ENCODE measurements at regions not wholly inside any gene's neighbourhood (a gene's known extent, or its start where the extent isn't known, plus 50 kb on each side); places are given as distances from the start of the nearest gene placed in this dataset.
A peak's percentile ranks its signal among the peaks of the same experiment; 100 is the strongest.
"Not testable (repeated sequence)": the region's sequence is repeated elsewhere in the genome, so short reads cannot be mapped to it uniquely, and the experiment has no call there.

DNA sequence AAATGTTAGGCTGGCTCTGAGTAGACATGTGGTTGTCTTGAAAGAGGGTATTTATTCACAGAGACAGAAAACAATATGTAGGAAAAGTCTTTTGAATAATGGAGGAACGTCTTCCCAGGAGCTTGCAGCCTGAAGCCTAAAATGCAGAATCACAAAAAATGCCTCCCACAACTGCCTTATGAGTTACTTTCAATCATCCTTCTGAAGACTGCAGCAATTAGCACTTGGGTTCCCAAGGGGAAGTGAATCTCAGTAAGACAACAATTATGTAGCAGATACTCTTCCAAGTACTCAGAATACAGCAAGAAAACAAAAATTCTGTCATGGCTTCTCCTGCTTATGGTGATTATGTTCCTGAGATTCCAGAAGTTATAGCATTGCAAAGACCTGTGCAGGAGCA, 166.6 kb upstream of the TBL1X start:
- H3K4me3 ChIP-seq (ENCODE audit: low read length in 2 of 2) = no peak overlapping the region
- H3K27ac ChIP-seq (ENCODE audit: low read depth in 1 of 2, low read length in 2 of 2) = no peak overlapping the region
- intact Hi-C loops (cut with DNase I) = no loop called here
- no peak for ATAC-seq (ENCODE audit: low FRiP score)
- WGBS, 2 donors = 75 to 80% methylated on average over 1 of the region's 1 CpG
- DNase-seq = no peak
- no peaks in the 10 kb centered on the region for H3K9me3 ChIP-seq (ENCODE audit: control insufficient read depth, low read length)
- H3K4me1 ChIP-seq (ENCODE audit: control insufficient read depth in 1 of 2, insufficient read depth in 2 of 2, low read length in 2 of 2) = no peaks in the 10 kb centered on the region
- no peaks in the 10 kb centered on the region for H3K36me3 ChIP-seq (ENCODE audit: control insufficient read depth in 1 of 2, insufficient read depth in 2 of 2, low read length in 1 of 2)
- H3K27me3 ChIP-seq (ENCODE audit: control insufficient read depth in 1 of 2, insufficient read depth in 2 of 2, low read length in 1 of 2) = no peaks in the 10 kb centered on the region

DNA sequence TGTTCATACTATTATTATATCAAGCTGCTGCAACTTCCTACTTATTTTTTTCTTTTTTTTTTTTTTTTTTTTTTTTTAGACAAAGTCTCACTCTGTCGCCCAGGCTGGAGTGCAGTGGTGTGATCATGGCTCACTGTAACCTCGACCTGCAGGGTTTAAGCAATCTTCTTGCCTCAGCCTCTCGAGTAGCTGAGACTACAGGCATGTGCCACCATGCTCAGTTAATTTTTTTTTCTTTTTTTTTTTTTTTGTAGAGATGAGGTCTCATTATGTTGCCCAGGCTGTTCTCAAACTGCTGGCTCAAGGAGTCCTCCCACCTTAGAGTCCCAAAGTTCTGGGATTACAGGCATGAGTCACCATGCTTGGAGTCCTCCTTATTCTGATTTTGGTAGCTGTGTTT, 165.2 kb upstream of the TBL1X start:
- H3K9me3 ChIP-seq (ENCODE audit: control insufficient read depth, low read length); H3K4me1 ChIP-seq (ENCODE audit: control insufficient read depth in 1 of 2, insufficient read depth in 2 of 2, low read length in 2 of 2); ATAC-seq (ENCODE audit: low FRiP score); DNase-seq; intact Hi-C loops (cut with DNase I); H3K4me3 ChIP-seq (ENCODE audit: low read length in 2 of 2); H3K36me3 ChIP-seq (ENCODE audit: control insufficient read depth in 1 of 2, insufficient read depth in 2 of 2, low read length in 1 of 2); H3K27ac ChIP-seq (ENCODE audit: low read depth in 1 of 2, low read length in 2 of 2); H3K27me3 ChIP-seq (ENCODE audit: control insufficient read depth in 1 of 2, insufficient read depth in 2 of 2, low read length in 1 of 2): not testable (repeated sequence)
- 61 to 86% methylated on average over 3 of the region's 3 CpGs for WGBS, 2 donors

DNA sequence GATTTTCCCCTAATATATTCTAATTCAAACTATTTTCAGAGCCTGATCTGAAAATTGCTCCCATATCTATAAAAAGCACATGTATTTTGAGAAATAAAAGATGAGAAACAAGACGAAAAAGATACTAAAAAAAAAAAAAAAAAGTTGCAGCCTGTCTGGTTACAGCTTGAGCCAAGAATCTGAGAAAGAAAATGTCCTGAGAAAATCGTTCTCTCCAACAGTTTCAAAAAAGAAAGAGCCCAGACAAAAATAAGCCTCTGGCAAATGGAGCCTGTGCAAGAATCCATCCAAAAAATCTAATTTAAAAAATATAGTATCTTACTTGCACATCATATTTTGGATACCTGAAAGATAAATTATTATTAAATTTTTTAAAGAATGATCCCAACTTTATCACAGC, 163.0 kb upstream of the TBL1X start:
- no peak for DNase-seq
- 5 to 7% methylated on average over 2 of the region's 2 CpGs for WGBS, 2 donors
- Histone ChIP-seq H3K36me3 (ENCODE audit: control insufficient read depth in 1 of 2, insufficient read depth in 2 of 2, low read length in 1 of 2) (no peaks in the 10 kb centered on the region), H3K27ac (ENCODE audit: low read depth in 1 of 2, low read length in 2 of 2) (no peak overlapping the region), H3K4me1 (ENCODE audit: control insufficient read depth in 1 of 2, insufficient read depth in 2 of 2, low read length in 2 of 2) (no peaks in the 10 kb centered on the region), H3K9me3 (ENCODE audit: control insufficient read depth, low read length) (no peaks in the 10 kb centered on the region), H3K4me3 (ENCODE audit: low read length in 2 of 2) (peak overlapping the region in 1 of 2 donors; percentile 10), H3K27me3 (ENCODE audit: control insufficient read depth in 1 of 2, insufficient read depth in 2 of 2, low read length in 1 of 2) (no peaks in the 10 kb centered on the region)
- ATAC-seq (ENCODE audit: low FRiP score) = no peak
- intact Hi-C loops (cut with DNase I) = no loop called here

DNA sequence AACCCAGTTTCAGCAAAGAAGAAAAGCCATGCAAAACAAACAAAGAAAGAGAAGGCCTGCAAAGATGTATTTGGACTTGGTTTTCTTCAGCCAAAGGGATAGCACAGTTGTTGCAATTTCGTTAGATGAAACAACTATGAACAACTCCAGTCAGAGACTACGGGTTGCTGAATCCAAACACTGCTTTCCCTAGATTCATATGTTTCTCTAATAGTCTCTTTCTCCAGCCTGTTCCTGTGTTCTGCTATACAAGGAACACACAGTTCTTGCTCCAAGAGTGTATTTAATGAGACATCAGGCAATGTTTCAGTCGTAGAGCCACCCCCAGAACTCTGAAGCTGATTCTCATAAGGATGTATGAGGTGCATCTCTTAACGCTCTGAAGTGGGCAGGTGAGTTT, 162.5 kb upstream of the TBL1X start:
- intact Hi-C loops (cut with DNase I) = no loop called here
- H3K27ac ChIP-seq (ENCODE audit: low read depth in 1 of 2, low read length in 2 of 2) = no peak overlapping the region
- no peaks in the 10 kb centered on the region for H3K4me1 ChIP-seq (ENCODE audit: control insufficient read depth in 1 of 2, insufficient read depth in 2 of 2, low read length in 2 of 2)
- H3K27me3 ChIP-seq (ENCODE audit: control insufficient read depth in 1 of 2, insufficient read depth in 2 of 2, low read length in 1 of 2) = no peaks in the 10 kb centered on the region
- no peaks in the 10 kb centered on the region for H3K9me3 ChIP-seq (ENCODE audit: control insufficient read depth, low read length)
- 7 to 17% methylated on average over 4 of the region's 4 CpGs for WGBS, 2 donors
- ATAC-seq (ENCODE audit: low FRiP score) = no peak
- DNase-seq = no peak
- H3K4me3 ChIP-seq (ENCODE audit: low read length in 2 of 2) = no peak overlapping the region
- H3K36me3 ChIP-seq (ENCODE audit: control insufficient read depth in 1 of 2, insufficient read depth in 2 of 2, low read length in 1 of 2) = no peaks in the 10 kb centered on the region

DNA sequence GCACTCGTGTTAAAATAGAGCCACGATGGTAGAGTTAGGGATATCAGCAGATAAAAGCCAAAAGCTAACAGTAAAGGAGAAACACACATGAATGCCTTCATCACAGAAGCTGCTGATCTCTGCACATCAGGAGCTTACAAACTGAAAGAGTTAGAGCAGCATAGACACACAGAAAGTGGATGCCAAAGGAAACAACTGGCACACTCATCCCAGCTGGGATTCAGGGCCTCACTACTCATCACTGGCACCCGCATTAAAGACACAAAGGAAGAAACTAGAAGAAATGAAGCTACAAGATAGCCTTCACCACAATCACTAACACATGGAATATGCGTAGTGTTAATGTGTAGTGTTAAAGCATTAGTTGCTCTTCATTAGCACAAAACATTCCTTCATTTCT, 156.4 kb upstream of the TBL1X start:
- ATAC-seq (ENCODE audit: low FRiP score) (no peak), DNase-seq (no peak)
- intact Hi-C loops (cut with DNase I) = no loop called here
- 87 to 88% methylated on average over 4 of the region's 4 CpGs for WGBS, 2 donors
- H3K27ac ChIP-seq (ENCODE audit: low read depth in 1 of 2, low read length in 2 of 2) = no peak overlapping the region
- H3K9me3 ChIP-seq (ENCODE audit: control insufficient read depth, low read length) = no peaks in the 10 kb centered on the region
- H3K27me3 ChIP-seq (ENCODE audit: control insufficient read depth in 1 of 2, insufficient read depth in 2 of 2, low read length in 1 of 2) = no peaks in the 10 kb centered on the region
- H3K4me3 ChIP-seq (ENCODE audit: low read length in 2 of 2) = no peak overlapping the region
- no peaks in the 10 kb centered on the region for H3K36me3 ChIP-seq (ENCODE audit: control insufficient read depth in 1 of 2, insufficient read depth in 2 of 2, low read length in 1 of 2)
- peaks cover 0 to 2% of the 10 kb centered on the region in 2 donors for H3K4me1 ChIP-seq (ENCODE audit: control insufficient read depth in 1 of 2, insufficient read depth in 2 of 2, low read length in 2 of 2)

DNA sequence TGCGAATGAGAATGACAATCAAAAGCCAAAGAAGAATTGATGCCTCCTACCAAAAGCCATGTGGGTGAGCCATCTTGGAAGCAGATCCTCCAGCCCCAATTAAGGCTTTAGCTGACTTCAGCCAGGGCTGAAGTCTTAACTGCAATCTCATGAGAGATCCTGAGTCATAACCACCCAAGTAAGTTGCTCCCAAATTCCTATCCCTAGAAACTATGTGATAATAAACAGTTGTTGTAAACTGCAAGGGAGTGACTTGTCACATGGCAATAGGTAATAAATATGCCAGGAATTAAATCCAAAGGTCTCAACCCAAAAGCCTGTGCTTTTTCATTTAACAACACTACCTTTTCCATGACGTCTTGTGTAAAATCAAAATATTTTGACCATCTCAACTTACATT, 154.2 kb upstream of the TBL1X start:
- ATAC-seq (ENCODE audit: low FRiP score) (no peak), DNase-seq (no peak)
- Histone ChIP-seq H3K36me3 (ENCODE audit: control insufficient read depth in 1 of 2, insufficient read depth in 2 of 2, low read length in 1 of 2) (no peaks in the 10 kb centered on the region), H3K4me1 (ENCODE audit: control insufficient read depth in 1 of 2, insufficient read depth in 2 of 2, low read length in 2 of 2) (peaks cover 0 to 2% of the 10 kb centered on the region in 2 donors), H3K27me3 (ENCODE audit: control insufficient read depth in 1 of 2, insufficient read depth in 2 of 2, low read length in 1 of 2) (no peaks in the 10 kb centered on the region), H3K9me3 (ENCODE audit: control insufficient read depth, low read length) (no peaks in the 10 kb centered on the region), H3K27ac (ENCODE audit: low read depth in 1 of 2, low read length in 2 of 2) (peak overlapping the region in 1 of 2 donors; percentile 67), H3K4me3 (ENCODE audit: low read length in 2 of 2) (no peak overlapping the region)
- intact Hi-C loops (cut with DNase I) = no loop called here
- 58 to 66% methylated on average over 2 of the region's 2 CpGs for WGBS, 2 donors

DNA sequence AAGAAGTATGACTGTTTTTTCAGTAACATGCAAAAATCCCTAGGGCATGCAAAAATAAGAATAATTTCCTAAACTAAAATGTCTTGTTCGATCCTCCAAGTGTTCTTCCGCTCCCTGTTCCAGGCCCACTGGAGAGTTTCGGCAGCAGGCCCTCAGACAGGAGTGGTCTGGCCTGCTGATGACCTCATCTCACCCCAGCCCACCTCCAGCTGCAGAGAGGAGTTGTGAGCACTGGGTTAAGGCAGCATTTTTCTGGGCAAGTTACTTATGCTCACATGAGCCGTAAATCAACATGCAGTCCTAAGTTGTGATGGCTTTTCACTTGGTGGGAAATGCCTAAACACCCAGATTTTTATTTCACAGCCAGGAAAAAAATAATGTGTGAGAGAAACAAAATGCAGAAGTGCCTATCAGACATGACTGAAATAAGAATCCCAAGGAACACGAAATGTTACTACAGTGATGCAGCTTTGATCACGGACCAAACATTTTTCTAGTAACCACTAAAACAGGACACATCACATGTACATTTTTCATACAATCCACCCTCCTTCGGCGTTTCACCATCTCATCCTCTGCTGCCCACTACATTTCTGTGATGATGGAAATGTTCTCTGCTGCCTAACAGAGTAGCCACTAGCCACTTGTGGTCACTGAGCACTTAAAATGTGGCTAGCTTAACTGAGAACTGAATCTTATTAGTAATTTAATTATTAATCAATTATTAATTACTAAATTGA, 153.3 kb upstream of the TBL1X start:
- Histone ChIP-seq H3K4me3 (ENCODE audit: low read length in 2 of 2) (no peak overlapping the region), H3K27ac (ENCODE audit: low read depth in 1 of 2, low read length in 2 of 2) (peak overlapping the region in 1 of 2 donors; percentile 67), H3K36me3 (ENCODE audit: control insufficient read depth in 1 of 2, insufficient read depth in 2 of 2, low read length in 1 of 2) (no peaks in the 10 kb centered on the region), H3K27me3 (ENCODE audit: control insufficient read depth in 1 of 2, insufficient read depth in 2 of 2, low read length in 1 of 2) (no peaks in the 10 kb centered on the region), H3K4me1 (ENCODE audit: control insufficient read depth in 1 of 2, insufficient read depth in 2 of 2, low read length in 2 of 2) (peaks cover 0 to 2% of the 10 kb centered on the region in 2 donors), H3K9me3 (ENCODE audit: control insufficient read depth, low read length) (no peaks in the 10 kb centered on the region)
- intact Hi-C loops (cut with DNase I) = no loop called here
- ATAC-seq (ENCODE audit: low FRiP score) (no peak), DNase-seq (no peak)
- WGBS, 2 donors = 21 to 34% methylated on average over 8 of the region's 8 CpGs

DNA sequence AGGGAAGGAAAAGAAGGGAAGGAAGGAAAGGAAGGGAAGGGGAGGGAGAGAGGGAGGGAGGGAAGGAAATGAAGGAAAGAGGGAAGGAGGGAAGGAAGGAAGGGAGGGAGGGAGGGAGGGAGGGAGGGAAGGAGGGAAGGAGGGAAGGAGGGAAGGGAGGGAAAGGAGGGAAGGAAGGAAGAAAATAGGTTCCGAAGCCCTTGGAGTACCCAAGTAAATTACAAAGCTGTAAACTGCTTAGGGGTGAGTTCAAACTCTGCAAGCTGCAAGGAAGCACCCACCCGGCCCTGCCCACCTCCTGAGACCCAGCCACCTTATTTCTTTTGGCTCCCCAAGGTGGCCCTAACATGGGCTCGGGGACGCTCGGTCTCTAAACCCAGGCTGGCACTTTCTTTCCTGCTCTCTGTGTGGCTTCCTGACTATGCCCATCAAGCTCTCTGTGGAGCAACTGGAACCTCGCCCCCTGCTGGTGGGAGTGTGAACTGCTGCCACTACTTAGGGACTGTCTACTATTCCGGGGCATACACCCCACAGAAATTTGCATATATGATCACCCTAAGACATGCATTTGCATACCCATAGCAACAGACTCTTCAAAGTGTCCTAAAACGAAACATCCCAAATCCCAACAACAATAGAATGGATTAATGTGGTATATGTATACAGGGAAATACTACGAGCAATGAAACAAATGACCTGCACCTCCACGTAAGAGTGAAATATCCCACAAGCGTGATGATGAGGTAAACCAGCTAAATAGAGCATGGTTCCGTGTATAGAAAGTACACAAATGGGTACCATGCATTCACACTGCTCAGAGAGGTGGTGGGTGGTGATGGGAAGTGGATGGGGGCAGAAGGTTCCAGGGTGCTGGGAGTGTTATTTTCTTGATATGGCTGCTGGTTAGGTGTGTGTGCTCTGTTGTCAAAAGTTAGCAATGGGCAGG, 151.7 kb upstream of the TBL1X start:
- no peak overlapping the region for H3K4me3 ChIP-seq (ENCODE audit: low read length in 2 of 2)
- H3K4me1 ChIP-seq (ENCODE audit: control insufficient read depth in 1 of 2, insufficient read depth in 2 of 2, low read length in 2 of 2) = peaks cover 0 to 2% of the 10 kb centered on the region in 2 donors
- WGBS, 2 donors = 70 to 87% methylated on average over 12 of the region's 12 CpGs
- intact Hi-C loops (cut with DNase I) = no loop called here
- H3K27ac ChIP-seq (ENCODE audit: low read depth in 1 of 2, low read length in 2 of 2) = no peak overlapping the region
- H3K36me3 ChIP-seq (ENCODE audit: control insufficient read depth in 1 of 2, insufficient read depth in 2 of 2, low read length in 1 of 2) = no peaks in the 10 kb centered on the region
- ATAC-seq (ENCODE audit: low FRiP score) = no peak
- peak; percentile 62 to 85 for DNase-seq
- H3K9me3 ChIP-seq (ENCODE audit: control insufficient read depth, low read length) = no peaks in the 10 kb centered on the region
- H3K27me3 ChIP-seq (ENCODE audit: control insufficient read depth in 1 of 2, insufficient read depth in 2 of 2, low read length in 1 of 2) = no peaks in the 10 kb centered on the region

Measured in aorta (tissue), 5 donors.